K562 (cell line): ENCODE measurements at regions not wholly inside any gene's neighbourhood (a gene's known extent, or its start where the extent isn't known, plus 50 kb on each side); places are given as distances from the start of the nearest gene placed in this dataset.

ENCODE experiments used
- ATAC-seq: fragments of 200-7000 bp; cut with Tn5 transposase; 3 replicates; pipeline ENCODE4 v1.9.1; 2020; ENCODE audit warnings: moderate library complexity
- BruUV-seq: library from RNA; stranded (reverse); fragments of 400-500 nt; replicated peaks from 2 replicates; lab custom pipeline; 2021; lab: Mats Ljungman, UMichigan
- CTCF ChIA-PET: fragments of 300-600 bp; formaldehyde crosslinking; extraction: SDS; loops from one replicate; lab custom pipeline; 2021; ENCODE audit warnings: low intra/inter-chr PET ratio; lab: Yijun Ruan, JAX
- POLR2A ChIA-PET: fragments of 300-600, 350-650 bp; sonication (Branson Sonifier 250); formaldehyde crosslinking; extraction: SDS; loops from one replicate; lab custom pipeline; 2021; ENCODE audit warnings: antibody characterized with exemption, inconsistent platforms; lab: Yijun Ruan, JAX
- DNase-seq, 4 experiments: peaks; one replicate each; pipeline versions ENCODE4 v3.0.0 to v3.0.0-alpha.2; 2011 to 2018; ENCODE audit warnings: low spot score in 3 of 4, mixed read lengths in 3 of 4; ENCODE audit errors: extremely low read depth in 1 of 4
- FAIRE-seq: peaks from 2 replicates; lab custom pipeline; 2011; peaks lifted over from hg19 to GRCh38; lab: Jason Lieb, UNC
- H2AFZ ChIP-seq: 2 replicates; pipeline ENCODE4 v1.6.0; 2011; ENCODE audit warnings: low read depth, low read length, control low read depth, inconsistent platforms
- H3K27ac ChIP-seq: fragments of 200-600 bp; 3 replicates; pipeline ENCODE4 v1.8.0; 2011; ENCODE audit warnings: low read depth, mild to moderate bottlenecking, control low read depth, inconsistent platforms, low read length, moderate library complexity, mixed read lengths; ENCODE audit errors: extremely low read depth
- H3K27me3 ChIP-seq, 2 experiments: fragments of 300-600 bp in 1 of 2; 2 replicates in 1 of 2; 3 replicates in 1 of 2; pipeline versions ENCODE4 v1.6.0 to v1.8.0; 2011; ENCODE audit warnings: inconsistent platforms in 2 of 2, low read length in 2 of 2, mild to moderate bottlenecking in 1 of 2, mixed read lengths in 1 of 2, moderate library complexity in 1 of 2; ENCODE audit not compliant: control insufficient read depth in 2 of 2, insufficient read depth in 2 of 2
- H3K36me3 ChIP-seq: fragments of 300-600 bp; 3 replicates; pipeline ENCODE4 v1.8.0; 2011; ENCODE audit warnings: mild to moderate bottlenecking, low read length, inconsistent platforms; ENCODE audit not compliant: control insufficient read depth, insufficient read depth
- H3K4me1 ChIP-seq, 2 experiments: fragments of 200-600 bp in 1 of 2; replicated peaks in 1 of 2; 2 replicates in 1 of 2; 3 replicates in 1 of 2; pipeline versions ENCODE4 v1.5.1 to v1.8.0; 2011; ENCODE audit warnings: inconsistent platforms in 2 of 2, low read length in 2 of 2, mild to moderate bottlenecking in 1 of 2, mixed read lengths in 1 of 2, moderate library complexity in 1 of 2; ENCODE audit not compliant: control insufficient read depth in 2 of 2, insufficient read depth in 2 of 2
- H3K4me2 ChIP-seq: 2 replicates; pipeline ENCODE4 v1.6.1; 2011; ENCODE audit warnings: low read length, control low read depth, inconsistent platforms, mixed read lengths; ENCODE audit not compliant: insufficient read depth
- H3K4me3 ChIP-seq: fragments of 200-600 bp; sonication (generic), shearing (Covaris generic); 2 replicates; pipeline ENCODE4 v1.5.1; 2016; ENCODE audit warnings: control low read depth, inconsistent platforms
- H3K79me2 ChIP-seq: fragments of 200-600 bp; 3 replicates; pipeline ENCODE4 v1.8.0; 2011; ENCODE audit warnings: low read length, inconsistent platforms; ENCODE audit not compliant: control insufficient read depth, insufficient read depth
- H3K9ac ChIP-seq, 2 experiments: 2 replicates each; pipeline versions ENCODE4 v1.6.0 to v1.6.1; 2011; ENCODE audit warnings: low read depth in 2 of 2, low read length in 2 of 2, control low read depth in 1 of 2, inconsistent platforms in 1 of 2, mild to moderate bottlenecking in 1 of 2, mixed read lengths in 1 of 2; ENCODE audit not compliant: insufficient read depth in 1 of 2
- H3K9me1 ChIP-seq: one replicate; pipeline ENCODE4 v1.6.0; 2011; ENCODE audit warnings: inconsistent platforms, mild to moderate bottlenecking, low read length, moderate library complexity; ENCODE audit not compliant: control insufficient read depth, insufficient read depth
- H3K9me3 ChIP-seq: replicated peaks from 2 replicates; pipeline ENCODE4 v1.5.1; 2011; ENCODE audit warnings: low read depth, low read length, inconsistent platforms; ENCODE audit not compliant: control insufficient read depth, insufficient read depth
- H4K20me1 ChIP-seq: replicated peaks from 2 replicates; pipeline ENCODE4 v1.6.1; 2011; ENCODE audit warnings: low read length, inconsistent platforms, mixed read lengths; ENCODE audit not compliant: control insufficient read depth, insufficient read depth
- ATF3 ChIP-seq, 2 experiments: fragments of 450-650 bp in 1 of 2; sonication (generic) in 1 of 2; formaldehyde crosslinking in 1 of 2; IDR thresholded peaks in 1 of 2; conservative IDR thresholded peaks in 1 of 2; 2 replicates each; pipeline versions ENCODE4 v1.6.1 to v1.8.1; 2016 to 2023; ENCODE audit warnings: mild to moderate bottlenecking in 2 of 2, moderate library complexity in 2 of 2, inconsistent platforms in 1 of 2, missing genetic modification reagents in 1 of 2
- CREB1 ChIP-seq, 2 experiments: sonication (generic) in 1 of 2; formaldehyde crosslinking in 1 of 2; IDR thresholded peaks; 2 replicates each; pipeline versions ENCODE4 v1.6.1 to v1.8.0; 2012 to 2022; ENCODE audit warnings: inconsistent platforms in 1 of 2, mild to moderate bottlenecking in 1 of 2, missing genetic modification reagents in 1 of 2, moderate library complexity in 1 of 2
- KLF10 ChIP-seq: fragments of 250-450 bp; sonication (Bioruptor Pico); IDR thresholded peaks from 2 replicates; pipeline ENCODE4 v1.6.1; 2021; ENCODE audit warnings: matching md5 sums
- MLX ChIP-seq, 2 experiments: fragments of 450-650 bp in 1 of 2; sonication (generic) in 1 of 2; formaldehyde crosslinking; conservative IDR thresholded peaks; 2 replicates each; pipeline versions ENCODE4 v1.4.0 to v1.8.1; 2020 to 2022; ENCODE audit warnings: mild to moderate bottlenecking in 1 of 2, missing genetic modification reagents in 1 of 2
- PHTF2 ChIP-seq: fragments of 250-450 bp; sonication (Bioruptor Pico); IDR thresholded peaks from 2 replicates; pipeline ENCODE4 v1.5.0; 2021; ENCODE audit warnings: mild to moderate bottlenecking
- RFX7 ChIP-seq: fragments of 250-450 bp; sonication (Bioruptor Pico); IDR thresholded peaks from 2 replicates; pipeline ENCODE4 v1.5.1; 2021; ENCODE audit warnings: mild to moderate bottlenecking
- SUPT5H ChIP-seq: fragments of 450-650 bp; IDR thresholded peaks from 2 replicates; pipeline ENCODE4 v1.6.1; 2016
- TRIM24 ChIP-seq, 2 experiments: fragments of 450-650 bp; IDR thresholded peaks; 2 replicates each; pipeline ENCODE4 v1.6.1; 2016
- WHSC1 ChIP-seq: IDR thresholded peaks from one replicate; pipeline ENCODE4 v1.6.1; 2012; ENCODE audit warnings: low read length, control low read depth, inconsistent platforms
- ZNF280B ChIP-seq: fragments of 250-450 bp; sonication (Bioruptor Pico); IDR thresholded peaks from 2 replicates; pipeline ENCODE4 v1.5.1; 2021; ENCODE audit warnings: mild to moderate bottlenecking
- WGBS: fragments of 100-300 bp; shearing (Covaris generic); methylation state at CpG from one replicate; pipeline ENCODE4 v1.1.6; 2016; ENCODE audit warnings: low coverage, mixed read lengths; ENCODE audit not compliant: insufficient coverage; ENCODE audit errors: missing lambda C conversion rate; 5-methylcytosine and 5-hydroxymethylcytosine counted together
- in situ Hi-C: fragments of 300-500 bp; cut with MboI; formaldehyde crosslinking; loops from 4 replicates; pipeline ENCODE4 v1.15.0; 2018; ENCODE audit warnings: inconsistent platforms, mixed read lengths
- intact Hi-C: fragments of 100-400 bp; cut with micrococcal nuclease; formaldehyde crosslinking; loops from 2 replicates; pipeline ENCODE4 v1.14.2; 2022
- TF ChIP-seq, protein P1 (sequence below): fragments of 250-450 bp; sonication (Bioruptor Pico); IDR thresholded peaks from 2 replicates; pipeline ENCODE4 v1.9.0; 2021; ENCODE audit warnings: mild to moderate bottlenecking, inconsistent platforms

DNA sequence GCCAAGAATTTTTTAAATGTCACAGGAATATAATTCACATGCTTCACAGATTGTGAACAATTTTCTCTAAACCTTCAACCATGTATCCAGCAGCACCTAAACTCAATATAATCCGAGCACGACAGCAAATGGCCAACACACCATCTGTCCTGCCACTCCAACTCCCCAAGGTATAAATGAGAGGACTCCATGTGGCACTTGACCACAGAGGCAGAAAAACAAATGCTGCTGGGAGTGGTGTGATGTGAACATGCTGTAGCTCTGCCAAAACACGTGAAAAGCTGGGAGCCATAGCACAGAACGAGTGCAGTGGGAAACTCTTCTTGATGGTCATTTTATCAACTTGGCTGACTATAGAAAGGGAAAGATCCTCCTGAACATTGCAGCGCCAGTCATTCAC lies 70.9 kb downstream of the LLPH start:
- H4K20me1 ChIP-seq, result no peaks in the 10 kb centered on the region
- CTCF ChIA-PET, result no interaction called here
- in situ Hi-C loops, result no loop called here
- H2AFZ ChIP-seq, result no peak overlapping the region
- no peaks in the 10 kb centered on the region for H3K36me3 ChIP-seq
- no TSS peak for BruUV-seq
- no peaks in the 10 kb centered on the region for H3K4me1 ChIP-seq
- POLR2A ChIA-PET, result no interaction called here
- H3K4me3 ChIP-seq, result no peak overlapping the region
- no peak overlapping the region for H3K27ac ChIP-seq
- H3K9me1 ChIP-seq, result no peaks in the 10 kb centered on the region
- 0% methylated on average over 5 of the region's 5 CpGs for WGBS
- intact Hi-C loops, result no loop called here
- TF ChIP-seq WHSC1, result no peak
- no peak for TF ChIP-seq CREB1 (IDR thresholded peaks at IDR 0.05)
- no peak for TF ChIP-seq CREB1 (CRISPR knock-in tag; IDR thresholded peaks at IDR 0.05)
- no peak for TF ChIP-seq MLX (CRISPR knock-in tag; conservative IDR thresholded peaks at IDR 0.05)
- TF ChIP-seq KLF10, result no peak
- no peak for TF ChIP-seq SUPT5H
- no peak for TF ChIP-seq TRIM24 (IDR thresholded peaks at IDR 0.05)
- TF ChIP-seq RFX7 (CRISPR knock-in tag), result no peak
- no peak for TF ChIP-seq PHTF2
- no peak for TF ChIP-seq ZNF280B (CRISPR knock-in tag)
- no peak for TF ChIP-seq ATF3 (IDR thresholded peaks at IDR 0.05)
- TF ChIP-seq ATF3 (CRISPR knock-in tag; conservative IDR thresholded peaks at IDR 0.05), result no peak
- TF ChIP-seq, protein P1, sequence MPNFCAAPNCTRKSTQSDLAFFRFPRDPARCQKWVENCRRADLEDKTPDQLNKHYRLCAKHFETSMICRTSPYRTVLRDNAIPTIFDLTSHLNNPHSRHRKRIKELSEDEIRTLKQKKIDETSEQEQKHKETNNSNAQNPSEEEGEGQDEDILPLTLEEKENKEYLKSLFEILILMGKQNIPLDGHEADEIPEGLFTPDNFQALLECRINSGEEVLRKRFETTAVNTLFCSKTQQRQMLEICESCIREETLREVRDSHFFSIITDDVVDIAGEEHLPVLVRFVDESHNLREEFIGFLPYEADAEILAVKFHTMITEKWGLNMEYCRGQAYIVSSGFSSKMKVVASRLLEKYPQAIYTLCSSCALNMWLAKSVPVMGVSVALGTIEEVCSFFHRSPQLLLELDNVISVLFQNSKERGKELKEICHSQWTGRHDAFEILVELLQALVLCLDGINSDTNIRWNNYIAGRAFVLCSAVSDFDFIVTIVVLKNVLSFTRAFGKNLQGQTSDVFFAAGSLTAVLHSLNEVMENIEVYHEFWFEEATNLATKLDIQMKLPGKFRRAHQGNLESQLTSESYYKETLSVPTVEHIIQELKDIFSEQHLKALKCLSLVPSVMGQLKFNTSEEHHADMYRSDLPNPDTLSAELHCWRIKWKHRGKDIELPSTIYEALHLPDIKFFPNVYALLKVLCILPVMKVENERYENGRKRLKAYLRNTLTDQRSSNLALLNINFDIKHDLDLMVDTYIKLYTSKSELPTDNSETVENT (CRISPR knock-in tag), result no peak
- H3K9me3 ChIP-seq, result no peaks in the 10 kb centered on the region
- FAIRE-seq (no peak), ATAC-seq (no peak), DNase-seq (no peak)
- H3K79me2 ChIP-seq, result no peaks in the 10 kb centered on the region
- no peak overlapping the region for H3K4me2 ChIP-seq
- H3K9ac ChIP-seq, result no peak overlapping the region
- H3K27me3 ChIP-seq, result peaks cover 0 to 4% of the 10 kb centered on the region in 2 experiments; a peak in 2 of 5 replicates
